Astrocyte (in vitro differentiated cells and primary cell): ENCODE measurements at regions not wholly inside any gene's neighbourhood (a gene's known extent, or its start where the extent isn't known, plus 50 kb on each side); places are given as distances from the start of the nearest gene placed in this dataset.

ENCODE experiments used
- DNase-seq: peaks from one replicate; pipeline ENCODE4 v3.0.0-alpha.2; 2010; ENCODE audit warnings: low read depth
- FAIRE-seq: peaks from 2 replicates; lab custom pipeline; 2011; peaks lifted over from hg19 to GRCh38; lab: Jason Lieb, UNC
- H2AFZ ChIP-seq: 2 replicates; pipeline ENCODE4 v1.6.0; 2012; ENCODE audit warnings: low read depth, low read length, inconsistent platforms
- H3K27ac ChIP-seq: 2 replicates; pipeline ENCODE4 v1.5.1; 2011; ENCODE audit warnings: low read depth, low read length, inconsistent platforms
- H3K27me3 ChIP-seq: 2 replicates; pipeline ENCODE4 v1.6.0; 2011; ENCODE audit warnings: low read length, inconsistent platforms; ENCODE audit not compliant: insufficient read depth
- H3K36me3 ChIP-seq: 2 replicates; pipeline ENCODE4 v1.5.1; 2011; ENCODE audit warnings: low read length, inconsistent platforms; ENCODE audit not compliant: insufficient read depth
- H3K4me1 ChIP-seq: 2 replicates; pipeline ENCODE4 v1.5.1; 2011; ENCODE audit warnings: low read length, inconsistent platforms; ENCODE audit not compliant: insufficient read depth
- H3K4me2 ChIP-seq: 2 replicates; pipeline ENCODE4 v1.6.0; 2012; ENCODE audit warnings: low read length, inconsistent platforms
- H3K4me3 ChIP-seq: 2 replicates; pipeline ENCODE4 v1.5.1; 2011; ENCODE audit warnings: low read depth, mild to moderate bottlenecking, low read length, inconsistent platforms; ENCODE audit not compliant: insufficient read depth
- H3K79me2 ChIP-seq: 2 replicates; pipeline ENCODE4 v1.6.0; 2012; ENCODE audit warnings: mild to moderate bottlenecking, low read length, inconsistent platforms; ENCODE audit not compliant: insufficient read depth
- H3K9ac ChIP-seq: 2 replicates; pipeline ENCODE4 v1.6.0; 2012; ENCODE audit warnings: mild to moderate bottlenecking, low read length, inconsistent platforms
- H3K9me3 ChIP-seq: 2 replicates; pipeline ENCODE4 v1.5.1; 2012; ENCODE audit warnings: low read depth, mild to moderate bottlenecking, low read length, inconsistent platforms; ENCODE audit not compliant: insufficient read depth
- H4K20me1 ChIP-seq: 2 replicates; pipeline ENCODE4 v1.6.0; 2012; ENCODE audit warnings: low read length, inconsistent platforms; ENCODE audit not compliant: insufficient read depth
- H3K27ac Mint-ChIP-seq: one replicate; pipeline ENCODE4 v1.8.0; 2021; ENCODE audit warnings: mild to moderate bottlenecking, mixed read lengths; ENCODE audit not compliant: unreplicated experiment
- H3K27me3 Mint-ChIP-seq: one replicate; pipeline ENCODE4 v1.8.0; 2021; ENCODE audit warnings: low read depth, mixed read lengths; ENCODE audit not compliant: unreplicated experiment
- H3K36me3 Mint-ChIP-seq: one replicate; pipeline ENCODE4 v1.8.0; 2021; ENCODE audit warnings: low read depth, mixed read lengths; ENCODE audit not compliant: unreplicated experiment
- H3K4me1 Mint-ChIP-seq: one replicate; pipeline ENCODE4 v1.8.0; 2021; ENCODE audit warnings: low read depth, mixed read lengths; ENCODE audit not compliant: unreplicated experiment
- H3K4me3 Mint-ChIP-seq: one replicate; pipeline ENCODE4 v1.8.0; 2021; ENCODE audit warnings: mild to moderate bottlenecking, moderate library complexity, mixed read lengths; ENCODE audit not compliant: unreplicated experiment
- H3K9me3 Mint-ChIP-seq: one replicate; pipeline ENCODE4 v1.8.0; 2021; ENCODE audit warnings: mild to moderate bottlenecking, mixed read lengths; ENCODE audit not compliant: unreplicated experiment
- CTCF ChIP-seq: IDR thresholded peaks from 2 replicates; pipeline ENCODE4 v1.5.1; 2011; ENCODE audit warnings: low read depth, mild to moderate bottlenecking, inconsistent platforms, low read length, moderate library complexity; ENCODE audit not compliant: insufficient read depth
- EZH2 ChIP-seq: IDR thresholded peaks from 2 replicates; pipeline ENCODE4 v1.6.1; 2012; ENCODE audit warnings: mild to moderate bottlenecking, low read length, inconsistent platforms; ENCODE audit not compliant: insufficient read depth

GRCh38 chr4:108546728-108547127 is 73.6 kb upstream of the RPL34 start:
- H3K9ac ChIP-seq, result no peak overlapping the region
- H4K20me1 ChIP-seq, result no peaks in the 10 kb centered on the region
- FAIRE-seq (no peak), DNase-seq (no peak)
- Mint-ChIP-seq H3K9me3 (peaks cover 37% of the 10 kb centered on the region), H3K27ac (no peak overlapping the region), H3K36me3 (peaks cover 3% of the 10 kb centered on the region), H3K4me3 (no peak overlapping the region), H3K27me3 (peaks cover 6% of the 10 kb centered on the region), H3K4me1 (no peaks in the 10 kb centered on the region)
- H3K9me3 ChIP-seq, result peaks cover 2% of the 10 kb centered on the region
- no peak overlapping the region for H3K4me3 ChIP-seq
- no peaks in the 10 kb centered on the region for H3K4me1 ChIP-seq
- no peak overlapping the region for H3K27ac ChIP-seq
- TF ChIP-seq CTCF, result no peak
- TF ChIP-seq EZH2, result no peak
- H2AFZ ChIP-seq, result no peak overlapping the region
- H3K36me3 ChIP-seq, result no peaks in the 10 kb centered on the region
- H3K79me2 ChIP-seq, result no peaks in the 10 kb centered on the region
- peaks cover 5% of the 10 kb centered on the region for H3K27me3 ChIP-seq
- H3K4me2 ChIP-seq, result no peak overlapping the region

- Mint-ChIP-seq H3K4me1 (peaks cover 8% of the 10 kb centered on the region), H3K27ac (no peak overlapping the region), H3K9me3 (peaks cover 28% of the 10 kb centered on the region), H3K36me3 (peaks cover 3% of the 10 kb centered on the region), H3K27me3 (peaks cover 6% of the 10 kb centered on the region), H3K4me3 (no peak overlapping the region)
- Histone ChIP-seq H3K4me3 (no peak overlapping the region), H2AFZ (no peak overlapping the region), H3K4me1 (no peaks in the 10 kb centered on the region), H3K27me3 (peaks cover 5% of the 10 kb centered on the region), H4K20me1 (no peaks in the 10 kb centered on the region), H3K36me3 (no peaks in the 10 kb centered on the region), H3K4me2 (no peak overlapping the region), H3K9ac (no peak overlapping the region), H3K79me2 (no peaks in the 10 kb centered on the region), H3K27ac (no peak overlapping the region), H3K9me3 (peaks cover 2% of the 10 kb centered on the region)
- FAIRE-seq (no peak), DNase-seq (no peak)
- TF ChIP-seq EZH2 (no peak), CTCF (no peak)
Observed at GRCh38 chr4:108544481-108544880, 75.9 kb upstream of the RPL34 start.

- Histone ChIP-seq H2AFZ (no peak overlapping the region), H3K9ac (no peak overlapping the region), H3K36me3 (no peaks in the 10 kb centered on the region), H3K4me3 (no peak overlapping the region), H3K9me3 (peaks cover 2% of the 10 kb centered on the region), H3K4me2 (no peak overlapping the region), H3K27me3 (peaks cover 5% of the 10 kb centered on the region), H4K20me1 (no peaks in the 10 kb centered on the region), H3K79me2 (no peaks in the 10 kb centered on the region), H3K4me1 (no peaks in the 10 kb centered on the region), H3K27ac (no peak overlapping the region)
- peaks cover 21% of the 10 kb centered on the region for H3K9me3 Mint-ChIP-seq
- H3K4me3 Mint-ChIP-seq, result no peak overlapping the region
- DNase-seq (no peak), FAIRE-seq (no peak)
- peaks cover 3% of the 10 kb centered on the region for H3K36me3 Mint-ChIP-seq
- TF ChIP-seq CTCF (no peak), EZH2 (no peak)
- H3K4me1 Mint-ChIP-seq, result peaks cover 8% of the 10 kb centered on the region
- no peak overlapping the region for H3K27ac Mint-ChIP-seq
- H3K27me3 Mint-ChIP-seq, result peaks cover 6% of the 10 kb centered on the region
Observed at GRCh38 chr4:108543359-108543968, 76.9 kb upstream of the RPL34 start.
